Omental fat pad (tissue), 3 donors: ENCODE measurements at regions not wholly inside any gene's neighbourhood (a gene's known extent, or its start where the extent isn't known, plus 50 kb on each side); places are given as distances from the start of the nearest gene placed in this dataset.

Source experiments
- ATAC-seq: fragments of 150-250 bp; one replicate; pipeline ENCODE4 v1.9.1; 2016; ENCODE audit warnings: mild to moderate bottlenecking, moderate library complexity; ENCODE audit not compliant: low FRiP score
- DNase-seq: peaks from one replicate; pipeline ENCODE4 v3.0.0-alpha.2; 2019; ENCODE audit warnings: low spot score
- CTCF ChIP-seq, 3 donors: fragments of 450-650 bp; IDR thresholded peaks; one replicate each; pipeline ENCODE4 v1.5.1; 2016 to 2017; ENCODE audit warnings: antibody characterized with exemption in 3 of 3, mild to moderate bottlenecking in 3 of 3, moderate library complexity in 2 of 3

GRCh38 chr12:61879229-61879628 lies 381.0 kb upstream of the USP15 start:
- no peak for ATAC-seq
- no peak for TF ChIP-seq CTCF (IDR thresholded peaks at IDR 0.05)
- no peak for DNase-seq

- no peak for TF ChIP-seq CTCF (IDR thresholded peaks at IDR 0.05)
- DNase-seq (no peak), ATAC-seq (no peak)
These were observed 380.0 kb upstream of the USP15 start for GRCh38 chr12:61880186-61880585.

GRCh38 chr12:61891632-61892031 lies 368.6 kb upstream of the USP15 start:
- TF ChIP-seq CTCF (IDR thresholded peaks at IDR 0.05), result no peak
- DNase-seq (no peak), ATAC-seq (no peak)

- ATAC-seq (no peak), DNase-seq (no peak)
- TF ChIP-seq CTCF (IDR thresholded peaks at IDR 0.05), result no peak
These were observed 366.0 kb upstream of the USP15 start for GRCh38 chr12:61894168-61894567.

GRCh38 chr12:61896436-61896835 lies 363.8 kb upstream of the USP15 start:
- TF ChIP-seq CTCF (IDR thresholded peaks at IDR 0.05), result no peak

GRCh38 chr12:61902403-61902802 lies 357.8 kb upstream of the USP15 start:
- DNase-seq (no peak), ATAC-seq (no peak)
- no peak for TF ChIP-seq CTCF (IDR thresholded peaks at IDR 0.05)

More at GRCh38 chr12:61896436-61896835, 363.8 kb upstream of the USP15 start:
- ATAC-seq (no peak), DNase-seq (no peak)

- ATAC-seq, result no peak
- TF ChIP-seq CTCF (IDR thresholded peaks at IDR 0.05), result no peak
- no peak for DNase-seq
These were observed 349.1 kb upstream of the USP15 start for GRCh38 chr12:61911113-61911512.
